G401 (cell line): ENCODE measurements at regions not wholly inside any gene's neighbourhood (a gene's known extent, or its start where the extent isn't known, plus 50 kb on each side); places are given as distances from the start of the nearest gene placed in this dataset.

ENCODE experiments used
- DNase-seq: peaks from one replicate; pipeline ENCODE4 v3.0.0-alpha.2; 2015; ENCODE audit warnings: low spot score
- in situ Hi-C: cut with HindIII; loops from 2 replicates; pipeline ENCODE4 v1.10.0; 2016; ENCODE audit warnings: low sequenced_read_pairs, mixed read lengths

GRCh38 chr3:40593351-40593750 is 68.6 kb downstream of the ZNF621 start:
- in situ Hi-C loops, result no loop called here
- no peak for DNase-seq

DNA sequence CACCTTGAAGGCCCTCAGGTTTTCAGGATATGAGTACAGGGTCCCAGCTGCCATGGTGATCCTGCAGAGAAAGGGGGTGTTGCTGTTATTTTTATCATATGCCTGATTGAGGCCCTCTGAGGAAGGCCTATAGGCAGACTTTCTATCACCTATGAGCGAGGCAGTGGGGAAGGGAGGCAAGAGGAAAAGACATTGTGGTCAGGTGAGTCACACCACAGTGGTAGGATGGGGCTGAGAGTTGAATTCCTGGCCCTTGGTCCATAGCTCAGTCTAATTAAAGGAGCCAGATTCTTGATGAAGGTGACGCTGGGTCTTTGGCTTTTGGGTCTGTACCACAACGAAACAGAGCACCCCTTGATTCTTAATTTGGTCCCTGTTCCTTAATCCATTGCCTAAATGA is 72.7 kb downstream of the ZNF621 start:
- DNase-seq, result no peak
- in situ Hi-C loops, result no loop called here

- in situ Hi-C loops, result no loop called here
Observed at GRCh38 chr3:40598338-40598737, 73.6 kb downstream of the ZNF621 start.

DNA sequence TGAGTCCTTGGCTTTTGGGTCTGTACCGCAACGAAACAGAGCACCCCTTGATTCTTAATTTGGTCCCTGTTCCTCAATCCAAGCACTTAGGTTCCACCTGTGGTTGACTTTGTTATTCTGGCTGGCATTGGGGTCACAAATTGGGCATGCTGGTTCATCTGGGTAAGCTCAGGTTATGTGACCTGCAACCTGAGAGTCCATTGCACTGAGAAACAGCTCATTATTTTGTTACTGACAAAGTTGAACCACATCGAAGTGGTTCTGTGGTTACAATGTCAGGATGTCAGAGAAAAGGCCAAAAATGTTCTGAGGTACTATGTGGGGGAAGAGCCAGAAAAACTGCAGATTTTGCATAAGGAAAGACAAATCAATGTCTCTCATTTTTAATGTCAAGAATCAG is 74.2 kb downstream of the ZNF621 start:
- DNase-seq, result no peak
- in situ Hi-C loops, result no loop called here

More at GRCh38 chr3:40598338-40598737, 73.6 kb downstream of the ZNF621 start:
- DNase-seq, result no peak

DNA sequence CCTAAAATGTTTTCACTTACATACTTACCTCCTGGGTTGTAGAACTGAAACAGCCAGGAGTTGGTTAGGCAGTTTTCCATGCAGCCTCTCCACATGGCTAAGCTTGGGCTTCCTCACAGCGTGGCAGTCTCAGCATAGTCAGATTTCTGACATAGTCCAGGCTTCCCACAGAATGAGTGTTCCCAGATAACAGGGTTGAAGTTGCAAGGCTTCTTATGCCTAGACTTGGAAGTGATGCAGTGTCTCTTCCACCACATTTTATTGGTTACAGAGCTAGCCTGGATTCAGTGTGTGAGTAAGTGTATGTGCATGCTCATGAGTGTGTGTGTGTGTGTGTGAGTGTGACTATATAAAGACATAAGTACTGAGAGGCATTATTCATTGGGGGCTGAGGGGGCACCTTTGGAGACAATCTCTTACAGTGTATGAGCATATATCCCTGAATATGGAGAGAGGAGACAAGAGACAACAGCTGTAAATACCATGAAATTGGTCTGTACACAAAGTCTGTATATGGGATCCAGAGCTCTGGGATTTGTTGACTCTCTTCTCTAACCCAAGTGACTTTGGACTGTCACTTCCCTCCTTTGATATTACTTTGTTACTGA is 78.1 kb downstream of the ZNF621 start:
- in situ Hi-C loops, result no loop called here
- no peak for DNase-seq

GRCh38 chr3:40605960-40606359 is 81.2 kb downstream of the ZNF621 start:
- in situ Hi-C loops, result no loop called here
- no peak for DNase-seq

DNA sequence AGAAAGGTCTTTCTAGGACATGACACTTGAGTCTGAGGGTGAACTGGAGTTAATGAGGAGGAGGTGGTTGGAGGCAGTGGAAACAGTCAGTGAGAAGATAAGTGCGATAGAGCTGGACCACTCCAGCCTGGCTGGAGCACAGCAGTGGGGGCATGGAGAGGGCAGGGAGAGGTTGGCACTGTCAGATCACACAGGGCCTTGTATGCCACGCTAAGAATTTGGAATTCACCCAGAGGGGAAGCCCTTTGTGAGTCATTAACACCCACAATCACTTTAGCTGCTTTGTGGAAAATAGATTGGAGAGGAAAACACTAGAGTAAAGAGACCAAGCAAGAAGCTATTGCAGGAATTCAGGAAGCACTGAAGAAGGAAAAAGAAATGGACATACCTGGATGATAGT is 83.3 kb downstream of the ZNF621 start:
- in situ Hi-C loops, result no loop called here
- DNase-seq, result no peak

DNA sequence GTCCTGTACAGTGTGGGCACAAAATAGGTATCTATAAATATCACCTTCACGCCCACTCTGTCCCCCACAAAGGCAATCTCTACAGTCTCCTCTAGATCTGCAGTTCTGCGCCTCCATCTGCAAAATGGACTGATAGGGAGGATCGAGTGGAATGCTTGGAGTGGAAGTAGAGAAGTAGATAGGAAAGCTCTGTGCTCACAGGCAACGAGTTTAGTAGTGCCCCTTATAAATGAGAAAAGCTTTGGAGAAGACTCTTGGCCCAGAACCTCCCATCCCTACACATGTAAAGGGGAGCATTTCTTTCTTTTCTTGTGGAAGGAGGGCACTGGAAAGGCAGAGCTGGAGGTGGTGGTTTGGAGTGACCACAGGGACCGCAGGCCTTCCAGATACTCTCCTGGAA is 88.5 kb downstream of the ZNF621 start:
- peak; percentile 11 for DNase-seq
- in situ Hi-C loops, result no loop called here

DNA sequence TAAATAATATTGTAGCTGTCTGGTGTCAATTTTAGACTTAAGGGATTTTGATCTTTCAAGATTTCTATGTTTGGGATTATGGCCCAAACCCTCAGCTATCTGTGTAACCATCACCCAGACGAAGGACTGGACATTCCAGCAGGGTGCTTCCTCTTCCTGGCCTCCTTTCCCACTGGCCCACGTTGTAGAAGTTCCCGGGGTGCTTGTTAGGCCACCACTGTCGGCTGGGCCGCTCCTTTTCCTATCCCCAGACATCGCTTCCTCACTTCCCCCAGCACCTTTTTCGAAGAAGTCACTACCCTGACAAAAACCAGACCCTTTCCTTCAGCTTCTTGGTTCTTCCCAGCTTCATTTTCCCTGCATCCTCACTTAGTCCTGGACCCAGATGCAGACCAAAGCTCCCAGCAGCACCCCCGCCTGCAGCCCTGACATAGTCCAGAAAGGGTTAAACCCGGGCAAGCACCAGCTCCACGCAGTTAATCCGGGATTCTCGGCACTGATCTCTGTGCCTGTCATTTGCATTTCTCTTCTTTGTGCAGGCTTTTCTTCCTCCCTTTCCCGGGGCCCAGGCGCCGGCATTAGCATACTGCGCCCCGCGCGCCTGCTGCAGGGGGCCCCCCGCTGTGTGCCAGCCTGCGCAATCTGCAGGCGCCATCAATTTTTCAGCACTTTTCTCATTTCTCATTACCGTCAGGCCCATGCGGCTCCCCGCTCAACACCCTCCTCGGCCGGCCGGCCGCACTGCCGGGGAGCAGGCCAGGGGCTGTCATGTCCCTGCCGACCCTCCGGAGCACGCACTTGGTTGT is 90.6 kb downstream of the ZNF621 start:
- in situ Hi-C loops, result no loop called here
- peak; percentile 80 for DNase-seq

DNA sequence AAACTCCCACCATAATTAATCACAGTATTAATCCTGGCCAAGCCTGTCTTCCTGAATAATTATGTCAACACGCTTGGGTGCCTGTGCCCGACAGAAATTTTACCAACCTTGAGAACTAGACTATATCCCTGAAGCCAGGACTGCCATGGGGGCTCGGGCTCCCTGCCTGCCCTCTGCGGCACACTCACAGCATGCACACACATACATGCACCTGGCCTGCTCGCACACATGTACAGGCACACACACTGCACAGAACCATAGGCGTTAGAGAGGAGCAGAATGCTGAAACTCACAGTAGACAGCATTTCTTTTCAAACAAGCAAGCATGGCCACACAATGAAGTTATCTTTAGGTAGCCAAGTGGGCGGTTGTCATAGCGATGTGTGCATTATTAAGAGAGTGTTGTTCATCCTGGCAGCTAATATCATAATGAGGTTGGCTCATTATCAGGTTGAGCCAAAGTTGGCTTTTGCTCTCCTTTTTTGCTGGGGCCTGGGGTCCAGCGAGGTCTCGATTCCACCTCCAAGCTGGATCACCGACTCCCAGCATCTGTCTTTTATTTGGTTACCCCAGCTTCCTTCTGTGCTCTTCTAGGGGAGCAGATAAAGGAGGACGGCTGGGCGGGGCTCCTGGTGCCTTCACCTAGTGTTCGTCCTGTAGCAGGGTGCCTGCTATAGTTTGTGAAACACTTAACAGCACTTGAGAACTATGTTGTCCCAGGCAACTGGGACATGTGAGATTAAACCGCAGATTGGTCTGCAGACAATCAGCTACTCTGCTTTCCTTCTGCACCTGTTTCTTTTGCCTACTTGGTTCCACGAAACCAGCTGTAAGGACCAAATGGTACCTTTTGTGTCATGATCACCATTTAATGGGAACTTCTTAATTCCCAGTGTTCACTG is 91.4 kb downstream of the ZNF621 start:
- peak; percentile 76 for DNase-seq
- in situ Hi-C loops, result no loop called here

- in situ Hi-C loops, result no loop called here
- peak; percentile 7 for DNase-seq
Observed at GRCh38 chr3:40617084-40617483, 92.3 kb downstream of the ZNF621 start.

DNA sequence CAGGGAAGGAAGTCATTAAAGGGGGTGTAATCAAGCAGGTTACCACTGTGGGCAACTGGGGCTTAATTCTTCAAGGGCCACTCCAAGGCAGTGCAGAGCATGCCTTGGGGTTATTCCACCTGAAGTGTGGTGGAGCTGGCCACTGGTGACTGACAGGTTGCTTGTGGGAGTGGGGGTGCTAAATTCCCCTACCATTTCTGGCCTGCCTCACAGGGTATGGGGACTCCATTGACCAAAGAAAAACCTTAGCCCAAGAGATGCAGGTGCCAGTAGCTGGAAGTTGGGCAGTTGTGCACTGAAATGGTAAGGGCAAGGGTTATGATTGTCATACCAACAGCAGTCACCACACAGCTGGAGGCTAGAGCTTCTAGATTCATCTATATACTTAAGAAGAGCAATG is 93.4 kb downstream of the ZNF621 start:
- in situ Hi-C loops, result no loop called here
- no peak for DNase-seq

- in situ Hi-C loops, result no loop called here
- DNase-seq, result peak; percentile 89
Observed at GRCh38 chr3:40620151-40620550, 95.4 kb downstream of the ZNF621 start.

GRCh38 chr3:40621252-40621651 is 96.5 kb downstream of the ZNF621 start:
- DNase-seq, result no peak
- in situ Hi-C loops, result no loop called here

DNA sequence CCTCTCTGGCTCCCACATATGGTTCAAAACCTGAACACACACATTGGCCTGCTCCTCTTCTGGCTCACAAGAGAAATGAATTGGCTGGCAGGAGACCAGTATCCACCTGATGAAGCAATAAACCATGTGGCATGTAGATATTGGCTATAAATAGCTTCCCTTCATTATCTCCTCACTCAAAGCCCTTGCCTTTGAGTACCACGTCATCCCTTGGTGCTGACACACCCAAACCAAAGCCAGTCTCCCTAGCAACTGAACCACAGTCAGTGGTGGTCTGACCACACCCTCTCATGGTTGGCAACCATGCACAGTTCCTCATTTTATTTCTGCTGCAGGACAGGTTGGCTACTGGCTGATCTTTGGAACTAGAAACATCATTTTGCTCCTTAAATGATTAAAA is 98.8 kb downstream of the ZNF621 start:
- in situ Hi-C loops, result no loop called here
- no peak for DNase-seq

DNA sequence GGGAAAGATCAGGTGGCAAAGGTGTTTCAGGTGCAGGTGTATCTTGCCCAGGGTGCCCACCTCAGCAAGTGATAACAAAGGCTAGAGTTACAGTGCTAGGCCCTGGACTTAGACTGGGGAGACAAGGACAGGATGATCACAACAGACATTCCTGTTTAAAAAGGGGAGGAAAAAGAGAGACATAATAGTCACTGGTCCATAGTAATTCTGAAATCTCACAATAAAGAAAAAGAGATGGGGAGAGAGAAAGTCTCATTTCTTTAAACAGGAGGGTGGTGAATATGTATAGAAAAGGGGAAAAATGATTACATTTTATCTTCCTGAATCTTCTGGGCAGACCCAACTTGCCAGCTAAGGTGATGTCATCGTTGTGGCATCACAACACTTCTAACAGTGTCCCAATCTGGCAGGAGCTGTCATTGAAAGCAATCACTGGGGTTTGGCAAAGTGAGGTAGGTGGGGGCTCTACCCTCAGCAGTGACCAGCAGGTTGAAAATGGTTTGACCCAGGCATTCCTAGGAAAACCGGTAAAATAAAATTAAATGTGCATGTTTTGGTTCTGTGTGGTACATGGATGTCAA is 99.5 kb downstream of the ZNF621 start:
- no peak for DNase-seq
- in situ Hi-C loops, result no loop called here

DNA sequence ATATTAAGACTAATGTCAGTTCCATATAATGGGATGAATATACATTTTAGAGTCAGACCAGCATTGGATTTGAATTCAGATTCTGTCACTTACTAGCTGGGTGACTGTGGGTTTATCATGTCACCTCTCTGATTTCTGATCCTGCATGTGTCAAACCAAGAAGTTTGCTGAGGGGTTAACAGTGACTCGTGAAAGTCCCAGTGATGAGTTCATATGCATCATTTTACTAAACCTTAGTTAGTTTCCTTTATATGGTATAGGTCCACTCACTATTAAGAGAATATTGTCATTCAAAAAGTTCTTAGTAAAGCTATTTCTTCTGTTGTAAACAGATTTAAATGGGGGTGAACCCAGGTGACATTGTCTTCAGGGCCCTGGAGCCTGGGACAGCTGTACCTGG is 102.3 kb downstream of the ZNF621 start:
- DNase-seq, result no peak

GRCh38 chr3:40628984-40629383 is 104.2 kb downstream of the ZNF621 start:
- DNase-seq, result no peak
- in situ Hi-C loops, result no loop called here

More for the DNA sequence above, 102.3 kb downstream of the ZNF621 start:
- in situ Hi-C loops, result no loop called here

GRCh38 chr3:40631341-40631995 is 106.7 kb downstream of the ZNF621 start:
- in situ Hi-C loops, result no loop called here
- no peak for DNase-seq
